GM19324 (cell line): ENCODE measurements at regions not wholly inside any gene's neighbourhood (a gene's known extent, or its start where the extent isn't known, plus 50 kb on each side); places are given as distances from the start of the nearest gene placed in this dataset.
"Not testable (repeated sequence)": the region's sequence is repeated elsewhere in the genome, so short reads cannot be mapped to it uniquely, and the experiment has no call there.

Experiments
- ATAC-seq: cut with Tn5 transposase; IDR thresholded peaks from one replicate; pipeline ENCODE4 v1.9.1; 2021; ENCODE audit warnings: mild to moderate bottlenecking, moderate library complexity; ENCODE audit not compliant: unreplicated experiment, low FRiP score

GRCh38 chr2:61688369-61689334 lies 150.5 kb upstream of the XPO1 start:
- no peak for ATAC-seq

GRCh38 chr2:61679096-61679495 lies 140.9 kb upstream of the XPO1 start:
- no peak for ATAC-seq

GRCh38 chr2:61677942-61678341 lies 139.8 kb upstream of the XPO1 start:
- no peak for ATAC-seq

GRCh38 chr2:61677306-61677705 lies 139.2 kb upstream of the XPO1 start:
- no peak for ATAC-seq

GRCh38 chr2:61675204-61675603 lies 137.0 kb upstream of the XPO1 start:
- no peak for ATAC-seq

- ATAC-seq, result no peak
Measured at GRCh38 chr2:61671561-61672315, 133.6 kb upstream of the XPO1 start.

- ATAC-seq, result peak; percentile 81
Measured at GRCh38 chr2:61670591-61671501, 132.7 kb upstream of the XPO1 start.

GRCh38 chr2:61664190-61664589 lies 126.0 kb upstream of the XPO1 start:
- ATAC-seq, result no peak

- ATAC-seq, result no peak
Measured at GRCh38 chr2:61662990-61663389, 124.8 kb upstream of the XPO1 start.

- no peak for ATAC-seq
Measured at GRCh38 chr2:61660511-61661388, 122.6 kb upstream of the XPO1 start.

GRCh38 chr2:61658841-61659780 lies 121.0 kb upstream of the XPO1 start:
- no peak for ATAC-seq

GRCh38 chr2:61649946-61650345 lies 111.8 kb upstream of the XPO1 start:
- ATAC-seq, result not testable (repeated sequence)

- no peak for ATAC-seq
Measured at GRCh38 chr2:61649021-61649420, 110.9 kb upstream of the XPO1 start.

GRCh38 chr2:61647044-61647443 lies 108.9 kb upstream of the XPO1 start:
- no peak for ATAC-seq

GRCh38 chr2:61645911-61646310 lies 107.8 kb upstream of the XPO1 start:
- no peak for ATAC-seq

GRCh38 chr2:61643153-61643552 lies 105.0 kb upstream of the XPO1 start:
- ATAC-seq, result not testable (repeated sequence)

- no peak for ATAC-seq
Measured at GRCh38 chr2:61640406-61640805, 102.2 kb upstream of the XPO1 start.

- no peak for ATAC-seq
Measured at GRCh38 chr2:61639721-61640120, 101.6 kb upstream of the XPO1 start.
